Thyroid gland (tissue), 4 donors: ENCODE measurements at regions not wholly inside any gene's neighbourhood (a gene's known extent, or its start where the extent isn't known, plus 50 kb on each side); places are given as distances from the start of the nearest gene placed in this dataset.

Experiments
- DNase-seq, 2 donors: peaks; one replicate each; pipeline ENCODE4 v3.0.0-alpha.2; 2019
- H3K27ac ChIP-seq, 3 donors: fragments of 200-600 bp; sonication (generic); 1 replicate in 2 of 3; 2 replicates in 1 of 3; pipeline ENCODE4 v1.5.1; 2016 to 2019; ENCODE audit warnings: mild to moderate bottlenecking in 1 of 3, moderate library complexity in 1 of 3
- H3K27me3 ChIP-seq: fragments of 200-600 bp; sonication (generic); one replicate; pipeline ENCODE4 v1.5.1; 2019
- H3K36me3 ChIP-seq, 2 donors: fragments of 200-600 bp; sonication (generic); one replicate each; pipeline ENCODE4 v1.5.1; 2016 to 2019
- H3K4me1 ChIP-seq, 2 donors: fragments of 200-600 bp; sonication (generic); one replicate each; pipeline ENCODE4 v1.5.1; 2017 to 2019
- H3K4me3 ChIP-seq, 3 donors: fragments of 200-600 bp; sonication (generic); replicated peaks in 1 of 3; 1 replicate in 2 of 3; 2 replicates in 1 of 3; pipeline ENCODE4 v1.5.1; 2016; ENCODE audit warnings: mild to moderate bottlenecking in 1 of 3
- H3K9me3 ChIP-seq: fragments of 200-600 bp; sonication (generic); one replicate; pipeline ENCODE4 v1.5.1; 2017
- POLR2A ChIP-seq, 2 donors: fragments of 450-650 bp; IDR thresholded peaks; one replicate each; pipeline ENCODE4 v1.6.1; 2017; ENCODE audit warnings: antibody characterized with exemption in 2 of 2, mild to moderate bottlenecking in 2 of 2, moderate library complexity in 1 of 2
- WGBS, 2 donors: methylation state at CpG; one replicate each; pipeline ENCODE4 v1.1.5; 2017; 5-methylcytosine and 5-hydroxymethylcytosine counted together
- intact Hi-C: fragments of 100-400 bp; cut with DNase I; formaldehyde crosslinking; loops from one replicate; pipeline ENCODE4 v1.15.1; 2023
- TF ChIP-seq, protein P1 (sequence below), 6 experiments: fragments of 200-600 bp in 3 of 6; fragments of 450-650 bp in 3 of 6; sonication (generic) in 3 of 6; IDR thresholded peaks; one replicate each; pipeline ENCODE4 v1.5.1; 2016 to 2019; ENCODE audit warnings: antibody characterized with exemption in 6 of 6, mild to moderate bottlenecking in 2 of 6, inconsistent platforms in 1 of 6, moderate library complexity in 1 of 6

DNA sequence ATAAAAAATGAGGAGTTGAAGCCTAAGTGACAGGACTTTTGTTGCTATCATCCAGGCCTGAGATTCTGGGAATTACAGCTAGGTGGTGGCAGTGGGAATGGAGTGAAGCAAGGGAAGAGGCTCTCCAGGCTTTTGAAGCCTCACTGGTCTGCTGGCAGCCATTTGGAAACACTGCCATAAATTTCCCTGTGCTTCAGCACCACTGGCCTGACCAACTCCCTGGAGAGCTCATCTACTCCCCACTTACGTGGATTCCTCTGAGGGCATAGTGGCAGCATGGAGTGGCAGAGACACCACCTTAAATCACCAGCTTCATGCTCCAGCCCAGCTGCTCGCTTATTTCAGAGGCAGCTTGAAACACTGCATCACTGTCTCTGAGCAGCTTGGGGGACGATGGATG is 518.2 kb downstream of the TLR4 start:
- Histone ChIP-seq H3K4me1 (no peaks in the 10 kb centered on the region), H3K4me3 (no peak overlapping the region), H3K36me3 (no peaks in the 10 kb centered on the region), H3K27me3 (no peaks in the 10 kb centered on the region), H3K27ac (no peak overlapping the region), H3K9me3 (no peaks in the 10 kb centered on the region)
- WGBS, 2 donors, result 45 to 55% methylated on average over 3 of the region's 3 CpGs
- intact Hi-C loops, result no loop called here
- no peak for TF ChIP-seq POLR2A (IDR thresholded peaks at IDR 0.05)
- TF ChIP-seq, protein P1, sequence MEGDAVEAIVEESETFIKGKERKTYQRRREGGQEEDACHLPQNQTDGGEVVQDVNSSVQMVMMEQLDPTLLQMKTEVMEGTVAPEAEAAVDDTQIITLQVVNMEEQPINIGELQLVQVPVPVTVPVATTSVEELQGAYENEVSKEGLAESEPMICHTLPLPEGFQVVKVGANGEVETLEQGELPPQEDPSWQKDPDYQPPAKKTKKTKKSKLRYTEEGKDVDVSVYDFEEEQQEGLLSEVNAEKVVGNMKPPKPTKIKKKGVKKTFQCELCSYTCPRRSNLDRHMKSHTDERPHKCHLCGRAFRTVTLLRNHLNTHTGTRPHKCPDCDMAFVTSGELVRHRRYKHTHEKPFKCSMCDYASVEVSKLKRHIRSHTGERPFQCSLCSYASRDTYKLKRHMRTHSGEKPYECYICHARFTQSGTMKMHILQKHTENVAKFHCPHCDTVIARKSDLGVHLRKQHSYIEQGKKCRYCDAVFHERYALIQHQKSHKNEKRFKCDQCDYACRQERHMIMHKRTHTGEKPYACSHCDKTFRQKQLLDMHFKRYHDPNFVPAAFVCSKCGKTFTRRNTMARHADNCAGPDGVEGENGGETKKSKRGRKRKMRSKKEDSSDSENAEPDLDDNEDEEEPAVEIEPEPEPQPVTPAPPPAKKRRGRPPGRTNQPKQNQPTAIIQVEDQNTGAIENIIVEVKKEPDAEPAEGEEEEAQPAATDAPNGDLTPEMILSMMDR (IDR thresholded peaks at IDR 0.05), result no peak
- no peak for DNase-seq

DNA sequence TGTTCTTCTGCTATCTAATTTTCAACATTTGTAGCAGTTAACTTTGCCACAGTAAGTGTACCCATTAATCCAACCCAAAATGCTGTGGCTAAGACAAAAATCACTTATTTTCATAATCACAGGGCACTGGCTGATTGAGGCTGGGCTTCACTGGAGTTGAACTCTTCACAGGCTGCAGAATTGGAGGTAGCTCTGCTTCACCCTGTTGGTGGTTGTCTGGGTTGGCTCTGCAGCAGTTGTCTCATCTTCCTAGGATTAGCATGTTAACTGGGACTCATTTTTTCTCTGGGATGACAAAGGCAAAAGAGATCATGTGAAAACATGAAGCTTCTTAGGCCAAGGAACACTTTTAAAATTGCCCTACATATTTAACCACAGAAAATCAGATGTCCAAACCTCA is 518.9 kb downstream of the TLR4 start:
- no peaks in the 10 kb centered on the region for H3K36me3 ChIP-seq
- intact Hi-C loops, result no loop called here
- no peaks in the 10 kb centered on the region for H3K4me1 ChIP-seq
- no peak for TF ChIP-seq POLR2A (IDR thresholded peaks at IDR 0.05)
- TF ChIP-seq, protein P1 (IDR thresholded peaks at IDR 0.05), result no peak
- H3K27me3 ChIP-seq, result no peaks in the 10 kb centered on the region
- H3K4me3 ChIP-seq, result no peak overlapping the region
- H3K27ac ChIP-seq, result no peak overlapping the region
- DNase-seq, result no peak
- no peaks in the 10 kb centered on the region for H3K9me3 ChIP-seq

DNA sequence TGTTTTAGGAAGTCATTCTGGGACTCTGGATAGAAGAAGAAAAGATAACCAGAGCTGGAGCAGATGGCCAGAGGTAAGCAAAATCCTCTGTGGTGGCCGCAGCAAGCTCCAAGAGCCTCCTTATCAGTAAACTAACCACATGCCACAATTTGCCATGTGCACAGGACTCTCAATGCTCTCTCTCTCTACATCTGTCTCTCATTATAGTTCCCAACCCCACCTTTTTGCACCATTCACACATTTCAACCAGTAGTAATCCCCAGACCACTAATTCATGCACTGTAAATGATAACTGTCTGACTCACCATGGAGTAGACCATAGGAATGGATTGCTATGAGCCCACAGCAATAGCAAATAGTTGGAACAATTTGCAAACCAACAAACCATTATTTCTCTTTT is 526.1 kb downstream of the TLR4 start:
- TF ChIP-seq, protein P1 (IDR thresholded peaks at IDR 0.05), result no peak
- TF ChIP-seq POLR2A (IDR thresholded peaks at IDR 0.05), result no peak
- Histone ChIP-seq H3K27me3 (no peaks in the 10 kb centered on the region), H3K27ac (no peak overlapping the region), H3K36me3 (no peaks in the 10 kb centered on the region), H3K4me1 (no peaks in the 10 kb centered on the region), H3K4me3 (no peak overlapping the region), H3K9me3 (no peaks in the 10 kb centered on the region)
- intact Hi-C loops, result no loop called here
- WGBS, 2 donors, result 59 to 61% methylated on average over 1 of the region's 1 CpG
- no peak for DNase-seq

DNA sequence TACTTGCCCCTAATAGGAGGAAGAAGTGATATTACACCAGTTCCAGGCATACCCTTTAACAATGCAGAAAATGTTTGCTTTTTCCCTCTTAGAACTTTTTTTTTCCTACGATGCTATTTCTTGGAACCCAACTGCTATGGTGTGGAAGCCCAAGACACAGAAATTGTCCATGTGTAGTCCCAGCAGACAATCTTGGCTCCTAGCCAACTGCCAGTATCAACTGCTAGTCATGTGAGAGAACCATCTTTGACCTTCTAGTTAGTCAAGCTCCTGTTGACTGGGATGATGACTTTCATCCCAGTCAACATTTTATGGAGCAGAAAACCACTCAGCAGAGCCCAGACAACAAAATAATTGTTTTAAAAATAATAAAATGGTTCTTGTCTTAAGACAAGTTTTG is 532.4 kb downstream of the TLR4 start:
- Histone ChIP-seq H3K4me3 (no peak overlapping the region), H3K27ac (no peak overlapping the region), H3K9me3 (no peaks in the 10 kb centered on the region), H3K27me3 (no peaks in the 10 kb centered on the region), H3K36me3 (no peaks in the 10 kb centered on the region), H3K4me1 (no peaks in the 10 kb centered on the region)
- WGBS, 2 donors, result 78 to 86% methylated on average over 1 of the region's 1 CpG
- intact Hi-C loops, result no loop called here
- DNase-seq, result no peak
- TF ChIP-seq, protein P1 (IDR thresholded peaks at IDR 0.05), result no peak
- no peak for TF ChIP-seq POLR2A (IDR thresholded peaks at IDR 0.05)

DNA sequence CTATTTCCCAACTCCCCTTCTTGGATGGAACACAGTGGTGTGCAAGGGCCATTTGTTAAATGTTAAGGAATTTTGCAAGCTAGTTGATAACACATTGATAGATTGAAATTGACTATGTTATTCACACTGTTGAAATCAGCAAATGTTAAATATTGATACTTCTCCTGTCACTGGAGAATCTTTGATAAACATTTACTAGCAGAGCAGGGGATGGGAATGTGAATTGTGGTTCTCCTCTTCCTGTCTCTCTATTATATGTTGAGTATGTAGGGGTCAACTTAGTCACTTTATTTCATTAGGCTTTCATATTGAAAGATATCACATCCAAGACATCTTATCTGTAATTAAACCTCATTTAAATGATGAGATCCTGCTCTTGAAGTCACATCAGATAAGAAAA is 533.9 kb downstream of the TLR4 start:
- Histone ChIP-seq H3K27me3 (no peaks in the 10 kb centered on the region), H3K36me3 (no peaks in the 10 kb centered on the region), H3K27ac (no peak overlapping the region), H3K4me1 (no peaks in the 10 kb centered on the region), H3K9me3 (no peaks in the 10 kb centered on the region), H3K4me3 (no peak overlapping the region)
- DNase-seq, result no peak
- TF ChIP-seq POLR2A (IDR thresholded peaks at IDR 0.05), result no peak
- TF ChIP-seq, protein P1 (IDR thresholded peaks at IDR 0.05), result no peak
- intact Hi-C loops, result no loop called here
